SU-DHL-6 (cell line): ENCODE measurements at regions not wholly inside any gene's neighbourhood (a gene's known extent, or its start where the extent isn't known, plus 50 kb on each side); places are given as distances from the start of the nearest gene placed in this dataset.

Experiments
- H2AFZ ChIP-seq: fragments of 200-600 bp; sonication (generic); 2 replicates; pipeline ENCODE4 v1.6.1; 2014; ENCODE audit warnings: low read depth, mild to moderate bottlenecking, moderate library complexity, mixed read lengths, antibody characterized with exemption, low read length; ENCODE audit not compliant: severe bottlenecking
- H3F3A ChIP-seq: fragments of 200-600 bp; shearing (Covaris generic); 2 replicates; pipeline ENCODE4 v1.6.0; 2016; ENCODE audit warnings: antibody characterized with exemption, mild to moderate bottlenecking; ENCODE audit not compliant: insufficient read depth
- H3K27ac ChIP-seq: fragments of 200-600 bp; sonication (generic); 2 replicates; pipeline ENCODE4 v1.5.1; 2016; ENCODE audit warnings: low read depth, mild to moderate bottlenecking, low read length, moderate library complexity, mixed read lengths
- H3K27me3 ChIP-seq: fragments of 200-600 bp; sonication (generic), shearing (Covaris generic); 2 replicates; pipeline ENCODE4 v1.6.0; 2014; ENCODE audit warnings: mild to moderate bottlenecking, low read length
- H3K36me3 ChIP-seq: fragments of 200-600 bp; sonication (generic); 2 replicates; pipeline ENCODE4 v1.6.1; 2014; ENCODE audit warnings: mild to moderate bottlenecking, low read length, mixed read lengths
- H3K4me2 ChIP-seq: fragments of 300-600, 200-600 bp; shearing (Covaris generic), sonication (generic); 2 replicates; pipeline ENCODE4 v1.6.0; 2014; ENCODE audit warnings: low read length, low read depth, mild to moderate bottlenecking; ENCODE audit not compliant: poor library complexity, severe bottlenecking
- H3K4me3 ChIP-seq: fragments of 200-600 bp; sonication (generic); 2 replicates; pipeline ENCODE4 v1.5.1; 2014; ENCODE audit warnings: antibody characterized with exemption, low read length, mild to moderate bottlenecking, mixed read lengths; ENCODE audit not compliant: insufficient read depth, poor library complexity, severe bottlenecking
- H3K79me2 ChIP-seq: fragments of 200-600 bp; sonication (generic); 2 replicates; pipeline ENCODE4 v1.6.1; 2014; ENCODE audit warnings: mild to moderate bottlenecking, low read length, moderate library complexity; ENCODE audit not compliant: insufficient read depth
- H3K9ac ChIP-seq: fragments of 200-600 bp; sonication (generic); 2 replicates; pipeline ENCODE4 v1.7.0; 2014; ENCODE audit warnings: mild to moderate bottlenecking, low read length
- H3K9me2 ChIP-seq: fragments of 200-600 bp; sonication (generic); replicated peaks from 2 replicates; pipeline ENCODE4 v1.6.1; 2014; ENCODE audit warnings: low read length; ENCODE audit not compliant: insufficient read depth
- H3K9me3 ChIP-seq: fragments of 200-600 bp; sonication (generic); 2 replicates; pipeline ENCODE4 v1.6.1; 2014; ENCODE audit warnings: low read length, mixed read lengths; ENCODE audit not compliant: insufficient read depth
- H4K20me1 ChIP-seq: fragments of 200-600 bp; sonication (generic); 2 replicates; pipeline ENCODE4 v1.6.1; 2014; ENCODE audit warnings: low read depth, mild to moderate bottlenecking, antibody characterized with exemption, low read length, moderate library complexity, mixed read lengths
- EZH2phosphoT487 ChIP-seq: fragments of 200-600 bp; sonication (generic), shearing (Covaris generic); conservative IDR thresholded peaks from 2 replicates; pipeline ENCODE4 v1.6.1; 2018; ENCODE audit warnings: mild to moderate bottlenecking, antibody characterized with exemption, low read length, moderate library complexity, mixed read lengths
- TF ChIP-seq, protein P1 (sequence below): fragments of 200-600 bp; sonication (generic); IDR thresholded peaks from one replicate; pipeline ENCODE4 v1.5.1; 2017; ENCODE audit warnings: antibody characterized with exemption, mild to moderate bottlenecking, low read length, moderate library complexity; ENCODE audit not compliant: insufficient read depth, poor library complexity, severe bottlenecking

- Histone ChIP-seq H3K9me3 (no peaks in the 10 kb centered on the region), H4K20me1 (no peaks in the 10 kb centered on the region), H3K9ac (no peak overlapping the region), H3K9me2 (no peaks in the 10 kb centered on the region), H3K27me3 (no peaks in the 10 kb centered on the region), H3K36me3 (no peaks in the 10 kb centered on the region), H3F3A (no peaks in the 10 kb centered on the region), H3K27ac (no peak overlapping the region), H3K4me3 (no peak overlapping the region), H2AFZ (no peak overlapping the region), H3K79me2 (no peaks in the 10 kb centered on the region), H3K4me2 (no peak overlapping the region)
- no peak for TF ChIP-seq EZH2phosphoT487
- TF ChIP-seq, protein P1, sequence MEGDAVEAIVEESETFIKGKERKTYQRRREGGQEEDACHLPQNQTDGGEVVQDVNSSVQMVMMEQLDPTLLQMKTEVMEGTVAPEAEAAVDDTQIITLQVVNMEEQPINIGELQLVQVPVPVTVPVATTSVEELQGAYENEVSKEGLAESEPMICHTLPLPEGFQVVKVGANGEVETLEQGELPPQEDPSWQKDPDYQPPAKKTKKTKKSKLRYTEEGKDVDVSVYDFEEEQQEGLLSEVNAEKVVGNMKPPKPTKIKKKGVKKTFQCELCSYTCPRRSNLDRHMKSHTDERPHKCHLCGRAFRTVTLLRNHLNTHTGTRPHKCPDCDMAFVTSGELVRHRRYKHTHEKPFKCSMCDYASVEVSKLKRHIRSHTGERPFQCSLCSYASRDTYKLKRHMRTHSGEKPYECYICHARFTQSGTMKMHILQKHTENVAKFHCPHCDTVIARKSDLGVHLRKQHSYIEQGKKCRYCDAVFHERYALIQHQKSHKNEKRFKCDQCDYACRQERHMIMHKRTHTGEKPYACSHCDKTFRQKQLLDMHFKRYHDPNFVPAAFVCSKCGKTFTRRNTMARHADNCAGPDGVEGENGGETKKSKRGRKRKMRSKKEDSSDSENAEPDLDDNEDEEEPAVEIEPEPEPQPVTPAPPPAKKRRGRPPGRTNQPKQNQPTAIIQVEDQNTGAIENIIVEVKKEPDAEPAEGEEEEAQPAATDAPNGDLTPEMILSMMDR, result no peak
These were observed 92.5 kb upstream of the IRF2BP2 start for GRCh38 chr1:234702342-234703000.

- no peak for TF ChIP-seq EZH2phosphoT487
- TF ChIP-seq, protein P1, result no peak
- Histone ChIP-seq H4K20me1 (no peaks in the 10 kb centered on the region), H2AFZ (no peak overlapping the region), H3K27me3 (no peaks in the 10 kb centered on the region), H3K36me3 (no peaks in the 10 kb centered on the region), H3F3A (no peaks in the 10 kb centered on the region), H3K4me2 (no peak overlapping the region), H3K4me3 (no peak overlapping the region), H3K9me2 (no peaks in the 10 kb centered on the region), H3K9me3 (no peaks in the 10 kb centered on the region), H3K9ac (no peak overlapping the region), H3K27ac (no peak overlapping the region), H3K79me2 (no peaks in the 10 kb centered on the region)
These were observed 91.9 kb upstream of the IRF2BP2 start for GRCh38 chr1:234701737-234702341.

DNA sequence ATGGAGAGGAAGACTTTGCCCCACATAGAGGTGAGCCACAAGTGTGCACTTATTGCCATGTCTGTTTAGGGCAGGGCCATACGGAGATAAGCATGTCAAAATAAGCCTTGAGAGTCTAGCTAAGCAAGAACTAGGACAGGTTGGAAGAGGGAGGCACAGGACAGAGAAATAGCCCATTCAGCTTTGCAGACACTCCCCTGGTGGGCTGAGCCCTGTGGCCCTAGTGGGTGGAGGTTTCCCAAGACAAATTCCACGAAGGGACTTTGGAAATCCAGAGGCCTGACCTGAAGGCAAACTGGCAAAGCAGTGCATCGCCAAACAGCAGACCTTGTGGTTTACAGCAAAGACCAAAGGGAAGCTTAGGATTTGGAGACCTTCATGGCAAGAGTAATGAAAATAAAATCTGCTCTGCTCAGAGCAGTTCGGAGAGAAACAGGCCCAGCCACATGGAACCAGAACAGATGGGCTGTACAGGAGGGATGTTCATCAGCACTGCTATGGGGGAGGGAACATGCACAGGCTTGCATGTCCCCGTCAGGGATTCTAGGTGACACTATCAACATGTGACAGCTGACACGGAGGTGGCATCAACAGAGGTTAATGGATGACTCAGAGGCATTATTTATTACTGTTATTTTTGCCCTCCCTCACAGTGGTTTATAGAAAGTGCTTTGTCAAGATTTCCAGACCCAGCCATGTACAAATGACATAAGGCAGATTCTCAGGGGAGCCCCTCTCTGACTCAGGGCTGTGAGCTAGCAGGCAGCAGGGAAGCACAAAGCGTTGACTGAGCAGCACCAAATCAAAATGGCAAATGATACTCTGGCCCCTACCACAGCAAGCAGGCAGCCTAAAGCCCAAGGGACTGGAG, 90.1 kb upstream of the IRF2BP2 start:
- no peaks in the 10 kb centered on the region for H3K9me3 ChIP-seq
- no peaks in the 10 kb centered on the region for H3F3A ChIP-seq
- H4K20me1 ChIP-seq, result no peaks in the 10 kb centered on the region
- no peaks in the 10 kb centered on the region for H3K27me3 ChIP-seq
- no peak overlapping the region for H2AFZ ChIP-seq
- H3K27ac ChIP-seq, result no peak overlapping the region
- no peak for TF ChIP-seq EZH2phosphoT487
- TF ChIP-seq, protein P1, result no peak
- H3K79me2 ChIP-seq, result no peaks in the 10 kb centered on the region
- no peak overlapping the region for H3K9ac ChIP-seq
- no peaks in the 10 kb centered on the region for H3K36me3 ChIP-seq
- H3K4me2 ChIP-seq, result no peak overlapping the region
- H3K4me3 ChIP-seq, result no peak overlapping the region
- no peaks in the 10 kb centered on the region for H3K9me2 ChIP-seq
